ENCODE measurements at regions not wholly inside any gene's neighbourhood (a gene's known extent, or its start where the extent isn't known, plus 50 kb on each side); places are given as distances from the start of the nearest gene placed in this dataset.

DNA sequence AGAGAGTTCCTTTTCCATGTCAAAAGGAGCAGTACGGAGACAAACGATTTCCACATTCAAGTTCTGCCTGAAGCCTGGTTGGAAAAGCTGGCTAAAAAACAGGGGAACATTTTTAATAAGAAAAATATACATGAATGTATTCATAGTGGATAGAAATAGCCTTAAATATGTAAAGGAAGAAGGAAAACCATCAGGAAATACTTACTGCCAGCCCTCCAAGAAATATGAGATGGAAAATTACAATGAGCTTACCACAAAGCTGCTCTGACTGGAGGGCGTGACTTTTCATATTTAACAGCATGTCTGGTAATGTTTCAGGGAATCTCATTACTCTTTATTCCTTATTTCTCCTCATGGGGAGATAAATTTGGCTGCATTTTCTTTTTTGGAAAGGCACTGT lies 75.9 kb upstream of the ZDHHC17 start:
- no peak overlapping the region for H3K4me3 ChIP-seq (ENCODE audit: control insufficient read depth, low read depth, low read length)
- TF ChIP-seq, protein P1, sequence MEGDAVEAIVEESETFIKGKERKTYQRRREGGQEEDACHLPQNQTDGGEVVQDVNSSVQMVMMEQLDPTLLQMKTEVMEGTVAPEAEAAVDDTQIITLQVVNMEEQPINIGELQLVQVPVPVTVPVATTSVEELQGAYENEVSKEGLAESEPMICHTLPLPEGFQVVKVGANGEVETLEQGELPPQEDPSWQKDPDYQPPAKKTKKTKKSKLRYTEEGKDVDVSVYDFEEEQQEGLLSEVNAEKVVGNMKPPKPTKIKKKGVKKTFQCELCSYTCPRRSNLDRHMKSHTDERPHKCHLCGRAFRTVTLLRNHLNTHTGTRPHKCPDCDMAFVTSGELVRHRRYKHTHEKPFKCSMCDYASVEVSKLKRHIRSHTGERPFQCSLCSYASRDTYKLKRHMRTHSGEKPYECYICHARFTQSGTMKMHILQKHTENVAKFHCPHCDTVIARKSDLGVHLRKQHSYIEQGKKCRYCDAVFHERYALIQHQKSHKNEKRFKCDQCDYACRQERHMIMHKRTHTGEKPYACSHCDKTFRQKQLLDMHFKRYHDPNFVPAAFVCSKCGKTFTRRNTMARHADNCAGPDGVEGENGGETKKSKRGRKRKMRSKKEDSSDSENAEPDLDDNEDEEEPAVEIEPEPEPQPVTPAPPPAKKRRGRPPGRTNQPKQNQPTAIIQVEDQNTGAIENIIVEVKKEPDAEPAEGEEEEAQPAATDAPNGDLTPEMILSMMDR (conservative IDR thresholded peaks at IDR 0.05; ENCODE audit: control insufficient read depth, insufficient read depth, low read depth, low read length): no peak
- peak; percentile 24 for DNase-seq (ENCODE audit: low read depth)

DNA sequence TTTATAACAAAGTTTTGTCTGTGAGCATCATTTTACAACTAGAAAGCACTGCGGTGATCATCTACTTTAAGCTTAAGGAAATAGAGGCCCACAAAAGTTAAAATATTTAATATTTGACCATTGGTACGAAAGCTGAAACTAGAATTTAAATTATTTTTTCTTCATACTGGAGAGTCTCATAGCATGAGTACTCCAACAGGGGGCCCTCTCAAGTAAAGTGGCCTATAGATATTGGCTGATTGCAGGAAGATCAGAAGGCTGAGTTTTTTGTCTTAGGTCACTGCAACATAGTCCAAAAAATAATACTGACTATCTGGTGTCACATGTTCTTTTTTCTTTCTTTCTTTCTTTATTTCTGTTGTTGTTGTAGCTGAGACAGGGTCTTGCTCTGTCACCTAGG lies 75.3 kb upstream of the ZDHHC17 start:
- TF ChIP-seq, protein P1 (conservative IDR thresholded peaks at IDR 0.05; ENCODE audit: control insufficient read depth, insufficient read depth, low read depth, low read length): peak; percentile 44
- H3K4me3 ChIP-seq (ENCODE audit: control insufficient read depth, low read depth, low read length): no peak overlapping the region
- peak; percentile 22 for DNase-seq (ENCODE audit: low read depth)

DNA sequence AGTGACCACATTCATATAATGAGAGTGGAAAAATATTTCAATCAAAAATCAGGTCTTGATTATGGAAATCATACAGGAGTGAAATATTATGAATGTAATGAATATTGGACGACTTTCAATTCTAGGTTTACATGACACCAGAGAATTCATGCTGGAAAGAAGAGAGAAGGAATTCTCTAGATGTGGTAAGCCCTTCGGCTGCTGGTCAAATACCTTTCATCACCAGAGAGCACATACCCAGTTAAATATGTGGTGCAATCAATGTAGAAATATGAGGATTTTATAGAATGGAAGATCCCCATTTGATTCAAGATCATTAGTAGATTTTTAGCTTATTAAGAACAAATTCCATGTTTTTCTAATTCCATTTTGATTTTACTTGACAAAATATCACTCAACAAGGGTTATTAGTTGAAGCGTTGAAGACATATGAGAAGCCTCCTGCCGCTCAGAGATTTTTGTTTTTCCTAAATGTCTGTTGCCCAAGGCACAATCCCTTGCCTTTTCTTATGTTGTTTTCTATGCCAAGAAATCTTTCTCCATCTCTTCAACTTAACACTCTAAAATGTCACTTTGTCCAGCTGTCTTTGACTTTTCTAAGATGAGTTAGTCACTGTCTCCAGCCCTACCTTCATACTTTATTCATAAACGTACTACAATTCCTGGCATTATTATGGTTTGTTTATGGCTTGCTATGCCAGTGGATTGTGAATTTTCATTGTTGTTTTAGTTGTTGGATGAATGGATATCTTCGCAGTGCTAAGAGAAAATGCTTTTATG lies 72.8 kb upstream of the ZDHHC17 start:
- DNase-seq (ENCODE audit: low read depth): no peak
- no peak overlapping the region for H3K4me3 ChIP-seq (ENCODE audit: control insufficient read depth, low read depth, low read length)
- TF ChIP-seq, protein P1 (conservative IDR thresholded peaks at IDR 0.05; ENCODE audit: control insufficient read depth, insufficient read depth, low read depth, low read length): no peak

DNA sequence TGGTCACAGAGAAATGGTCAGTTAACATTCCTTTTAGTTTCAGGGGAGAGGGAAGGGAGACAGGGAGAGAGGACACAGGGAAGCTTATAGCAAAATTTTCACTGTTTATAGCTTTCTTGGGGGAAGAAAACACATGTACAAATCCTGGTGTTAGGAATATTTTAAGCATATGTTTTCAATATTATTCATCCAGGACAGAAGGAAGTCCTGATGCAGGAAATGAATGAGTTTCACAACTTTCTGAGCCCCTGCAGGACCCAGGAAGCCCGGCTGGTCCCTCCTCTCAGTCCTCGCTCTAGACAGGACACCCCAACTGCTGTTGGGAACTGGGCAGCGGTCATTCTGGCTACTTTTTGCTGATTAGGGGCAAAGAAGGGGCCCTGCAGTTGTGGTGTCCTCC lies 71.1 kb upstream of the ZDHHC17 start:
- DNase-seq (ENCODE audit: low read depth): no peak

DNA sequence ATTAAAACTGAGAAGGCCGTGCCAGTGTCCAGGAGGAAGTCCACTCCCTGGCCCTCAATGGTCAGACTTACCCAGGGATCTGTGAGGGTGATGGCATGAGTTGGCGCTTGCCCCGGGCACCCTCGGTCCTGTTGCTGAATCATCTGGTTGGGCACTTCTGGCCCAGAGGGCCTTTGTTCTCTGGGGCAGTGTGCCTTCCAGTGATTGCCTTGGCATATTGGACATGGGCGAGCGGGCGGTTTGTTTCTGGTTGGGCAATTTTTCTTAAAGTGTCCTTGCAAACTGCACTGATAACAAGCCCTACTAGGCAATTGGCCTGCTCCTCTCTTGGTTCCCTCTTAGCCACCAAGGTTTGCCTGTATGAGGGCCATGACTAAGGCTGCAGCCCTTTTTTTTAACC lies 69.5 kb upstream of the ZDHHC17 start:
- no peak overlapping the region for H3K4me3 ChIP-seq (ENCODE audit: control insufficient read depth, low read depth, low read length)
- no peak for DNase-seq (ENCODE audit: low read depth)
- TF ChIP-seq, protein P1 (conservative IDR thresholded peaks at IDR 0.05; ENCODE audit: control insufficient read depth, insufficient read depth, low read depth, low read length): no peak

More for the DNA sequence above, 71.1 kb upstream of the ZDHHC17 start:
- no peak overlapping the region for H3K4me3 ChIP-seq (ENCODE audit: control insufficient read depth, low read depth, low read length)
- TF ChIP-seq, protein P1 (conservative IDR thresholded peaks at IDR 0.05; ENCODE audit: control insufficient read depth, insufficient read depth, low read depth, low read length): no peak

DNA sequence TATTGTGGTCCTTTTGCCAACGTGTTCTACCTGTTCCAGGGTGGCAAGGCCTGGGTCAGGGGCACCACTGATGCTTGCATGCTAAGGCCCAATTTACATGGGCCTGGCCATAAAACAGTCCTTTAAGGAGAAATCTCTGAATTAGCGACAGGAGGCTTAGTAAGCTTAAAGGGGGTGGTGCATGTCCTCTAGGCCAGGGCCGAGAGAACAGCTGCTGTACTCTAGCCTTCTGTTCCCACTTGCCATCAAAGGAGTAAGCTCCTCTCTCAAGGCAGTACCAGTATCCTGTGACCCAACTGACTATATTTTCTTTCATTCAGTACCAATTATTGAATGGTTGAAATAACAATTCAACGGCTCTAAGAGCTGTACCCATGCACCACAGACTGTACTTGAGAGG lies 67.7 kb upstream of the ZDHHC17 start:
- TF ChIP-seq, protein P1 (conservative IDR thresholded peaks at IDR 0.05; ENCODE audit: control insufficient read depth, insufficient read depth, low read depth, low read length): no peak
- DNase-seq (ENCODE audit: low read depth): no peak
- H3K4me3 ChIP-seq (ENCODE audit: control insufficient read depth, low read depth, low read length): no peak overlapping the region
